ENCODE measurements at regions not wholly inside any gene's neighbourhood (a gene's known extent, or its start where the extent isn't known, plus 50 kb on each side); places are given as distances from the start of the nearest gene placed in this dataset.

DNA sequence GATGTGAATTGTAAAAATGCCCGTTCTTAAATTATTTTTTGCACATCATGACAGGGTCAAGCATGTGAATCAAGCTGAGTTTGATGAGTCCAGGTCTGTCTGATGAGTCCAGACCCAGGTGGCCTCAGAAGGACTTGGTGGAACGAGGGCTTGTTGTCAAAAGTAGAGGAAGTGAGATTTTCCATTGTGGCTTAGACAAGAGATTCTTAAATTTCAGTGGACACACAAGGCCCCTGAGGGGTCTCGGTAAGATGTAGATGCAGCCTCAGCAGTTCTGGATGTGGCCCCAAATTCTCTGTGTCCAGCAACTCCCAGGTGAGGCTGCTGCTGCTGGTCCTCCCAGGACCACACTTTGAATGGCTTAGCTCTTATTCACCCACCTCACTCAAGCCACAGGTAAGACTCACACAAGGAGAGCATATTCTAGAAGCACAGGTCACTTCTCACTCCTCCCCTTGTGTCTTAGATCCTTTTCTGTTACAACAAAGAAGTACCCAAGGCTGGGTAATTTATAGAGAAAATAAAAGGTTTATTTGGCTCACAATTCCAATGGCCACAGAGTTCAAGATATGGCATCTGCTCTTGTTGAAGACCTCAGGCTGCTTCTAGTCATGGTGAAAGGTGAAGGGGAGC lies 98.8 kb downstream of the GGTLC2 start (continued):
- TF ChIP-seq, protein P1, sequence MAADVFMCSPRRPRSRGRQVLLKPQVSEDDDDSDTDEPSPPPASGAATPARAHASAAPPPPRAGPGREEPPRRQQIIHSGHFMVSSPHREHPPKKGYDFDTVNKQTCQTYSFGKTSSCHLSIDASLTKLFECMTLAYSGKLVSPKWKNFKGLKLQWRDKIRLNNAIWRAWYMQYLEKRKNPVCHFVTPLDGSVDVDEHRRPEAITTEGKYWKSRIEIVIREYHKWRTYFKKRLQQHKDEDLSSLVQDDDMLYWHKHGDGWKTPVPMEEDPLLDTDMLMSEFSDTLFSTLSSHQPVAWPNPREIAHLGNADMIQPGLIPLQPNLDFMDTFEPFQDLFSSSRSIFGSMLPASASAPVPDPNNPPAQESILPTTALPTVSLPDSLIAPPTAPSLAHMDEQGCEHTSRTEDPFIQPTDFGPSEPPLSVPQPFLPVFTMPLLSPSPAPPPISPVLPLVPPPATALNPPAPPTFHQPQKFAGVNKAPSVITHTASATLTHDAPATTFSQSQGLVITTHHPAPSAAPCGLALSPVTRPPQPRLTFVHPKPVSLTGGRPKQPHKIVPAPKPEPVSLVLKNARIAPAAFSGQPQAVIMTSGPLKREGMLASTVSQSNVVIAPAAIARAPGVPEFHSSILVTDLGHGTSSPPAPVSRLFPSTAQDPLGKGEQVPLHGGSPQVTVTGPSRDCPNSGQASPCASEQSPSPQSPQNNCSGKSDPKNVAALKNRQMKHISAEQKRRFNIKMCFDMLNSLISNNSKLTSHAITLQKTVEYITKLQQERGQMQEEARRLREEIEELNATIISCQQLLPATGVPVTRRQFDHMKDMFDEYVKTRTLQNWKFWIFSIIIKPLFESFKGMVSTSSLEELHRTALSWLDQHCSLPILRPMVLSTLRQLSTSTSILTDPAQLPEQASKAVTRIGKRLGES (CRISPR knock-in tag; IDR thresholded peaks at IDR 0.05; ENCODE audit: borderline replicate concordance), result no peak
- TF ChIP-seq BRD4 (CRISPR knock-in tag; IDR thresholded peaks at IDR 0.05) (no peak), KAT8 (CRISPR knock-in tag; IDR thresholded peaks at IDR 0.05) (no peak), HOXA3 (CRISPR knock-in tag; IDR thresholded peaks at IDR 0.05) (no peak)
- TF ChIP-seq, protein P2, sequence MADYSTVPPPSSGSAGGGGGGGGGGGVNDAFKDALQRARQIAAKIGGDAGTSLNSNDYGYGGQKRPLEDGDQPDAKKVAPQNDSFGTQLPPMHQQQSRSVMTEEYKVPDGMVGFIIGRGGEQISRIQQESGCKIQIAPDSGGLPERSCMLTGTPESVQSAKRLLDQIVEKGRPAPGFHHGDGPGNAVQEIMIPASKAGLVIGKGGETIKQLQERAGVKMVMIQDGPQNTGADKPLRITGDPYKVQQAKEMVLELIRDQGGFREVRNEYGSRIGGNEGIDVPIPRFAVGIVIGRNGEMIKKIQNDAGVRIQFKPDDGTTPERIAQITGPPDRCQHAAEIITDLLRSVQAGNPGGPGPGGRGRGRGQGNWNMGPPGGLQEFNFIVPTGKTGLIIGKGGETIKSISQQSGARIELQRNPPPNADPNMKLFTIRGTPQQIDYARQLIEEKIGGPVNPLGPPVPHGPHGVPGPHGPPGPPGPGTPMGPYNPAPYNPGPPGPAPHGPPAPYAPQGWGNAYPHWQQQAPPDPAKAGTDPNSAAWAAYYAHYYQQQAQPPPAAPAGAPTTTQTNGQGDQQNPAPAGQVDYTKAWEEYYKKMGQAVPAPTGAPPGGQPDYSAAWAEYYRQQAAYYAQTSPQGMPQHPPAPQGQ (CRISPR knock-in tag; IDR thresholded peaks at IDR 0.05; ENCODE audit: borderline replicate concordance), result no peak

- WGBS (ENCODE audit: low lambda C conversion rate), result 24% methylated on average over 6 of the region's 9 CpGs
- H4K20me1 ChIP-seq (ENCODE audit: insufficient read depth, low read length), result no peaks in the 10 kb centered on the region; the same call in 1 of the 2 replicates
- no peaks in the 10 kb centered on the region for H3K79me2 ChIP-seq (ENCODE audit: insufficient read depth, low read length)
- no peak overlapping the region for H3K4me2 ChIP-seq (ENCODE audit: low read depth, low read length)
- no TSS peak for BruUV-seq (replicated peaks)
- FAIRE-seq, result no peak
- intact Hi-C loops (cut with micrococcal nuclease; ENCODE audit: unreplicated experiment) (no loop called here), in situ Hi-C loops (cut with HindIII; ENCODE audit: extremely low pct_ligation_motif_present, low pct_unique_long_range_greater_than_20kb) (no loop called here)
- no peaks in the 10 kb centered on the region for H3K4me1 ChIP-seq (ENCODE audit: insufficient read depth, low read length)
- no peak for DNase-seq (ENCODE audit: low spot score)
- ATAC-seq, result no peak
- no peaks in the 10 kb centered on the region for H3K9me3 ChIP-seq (ENCODE audit: low read length)
- H3K27ac ChIP-seq (ENCODE audit: extremely low read length, insufficient read depth, low read length), result no peak overlapping the region
- no peaks in the 10 kb centered on the region for H3K36me3 ChIP-seq (replicated peaks in 1 of 2; ENCODE audit: control insufficient read depth in 1 of 2, insufficient read depth in 2 of 2, low read length in 2 of 2)
- H3K27me3 ChIP-seq (ENCODE audit: control insufficient read depth in 1 of 2, insufficient read depth in 2 of 2, low read length in 2 of 2), result peaks cover 0 to 17% of the 10 kb centered on the region in 2 experiments; a peak in 3 of 5 replicates
- H3K4me3 ChIP-seq (replicated peaks in 1 of 3; ENCODE audit: insufficient read depth in 1 of 3, low read depth in 2 of 3, low read length in 3 of 3), result no peak overlapping the region
- TF ChIP-seq, protein P3, sequence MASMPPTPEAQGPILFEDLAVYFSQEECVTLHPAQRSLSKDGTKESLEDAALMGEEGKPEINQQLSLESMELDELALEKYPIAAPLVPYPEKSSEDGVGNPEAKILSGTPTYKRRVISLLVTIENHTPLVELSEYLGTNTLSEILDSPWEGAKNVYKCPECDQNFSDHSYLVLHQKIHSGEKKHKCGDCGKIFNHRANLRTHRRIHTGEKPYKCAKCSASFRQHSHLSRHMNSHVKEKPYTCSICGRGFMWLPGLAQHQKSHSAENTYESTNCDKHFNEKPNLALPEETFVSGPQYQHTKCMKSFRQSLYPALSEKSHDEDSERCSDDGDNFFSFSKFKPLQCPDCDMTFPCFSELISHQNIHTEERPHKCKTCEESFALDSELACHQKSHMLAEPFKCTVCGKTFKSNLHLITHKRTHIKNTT (CRISPR knock-in tag; IDR thresholded peaks at IDR 0.05), result no peak
- TF ChIP-seq ZNF451 (CRISPR knock-in tag; IDR thresholded peaks at IDR 0.05) (no peak), RORA (CRISPR knock-in tag; IDR thresholded peaks at IDR 0.05) (no peak)
- POLR2A ChIA-PET, result no interaction called here
- H3K9ac ChIP-seq (ENCODE audit: insufficient read depth, low read depth, low read length), result no peak overlapping the region
- CTCF ChIA-PET (ENCODE audit: low intra/inter-chr PET ratio, low total read pairs), result no interaction called here
- H2AFZ ChIP-seq (ENCODE audit: low read length), result no peak overlapping the region
Measured at GRCh38 chr22:22744412-22745224, 100.2 kb downstream of the GGTLC2 start.

Data from HepG2 (cell line).